ENCODE measurements at regions not wholly inside any gene's neighbourhood (a gene's known extent, or its start where the extent isn't known, plus 50 kb on each side); places are given as distances from the start of the nearest gene placed in this dataset.

DNA sequence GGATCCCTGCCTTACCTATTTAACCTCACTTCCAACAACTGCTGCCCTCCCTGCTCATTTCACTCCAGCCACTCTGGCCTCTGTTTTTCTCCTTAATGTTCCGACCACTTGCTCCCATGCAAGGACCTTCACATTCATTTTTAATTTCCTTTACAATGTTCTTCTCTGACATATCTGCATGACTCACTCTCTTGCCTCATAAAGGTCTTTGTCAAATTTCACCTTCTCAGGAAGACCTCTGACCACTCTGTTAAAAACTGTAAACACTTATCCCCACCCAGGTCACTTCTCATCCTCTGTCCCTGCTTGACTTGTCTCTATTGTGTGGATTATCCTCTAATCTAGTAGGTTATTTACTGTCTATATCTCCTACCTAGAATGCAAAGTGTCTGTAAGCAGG is 751.2 kb downstream of the BRINP1 start:
- no peaks in the 10 kb centered on the region for H3K36me3 ChIP-seq (ENCODE audit: control insufficient read depth in 2 of 3, insufficient read depth in 3 of 3, low read length in 3 of 3)
- H3K9ac ChIP-seq (ENCODE audit: low read length in 3 of 3) = no peak overlapping the region
- FAIRE-seq (no peak), DNase-seq (no peak)
- H3K9me3 ChIP-seq (ENCODE audit: control insufficient read depth in 2 of 3, insufficient read depth in 1 of 3, low read length in 3 of 3) = no peaks in the 10 kb centered on the region
- no peaks in the 10 kb centered on the region for H3K4me1 ChIP-seq (ENCODE audit: control insufficient read depth in 2 of 3, insufficient read depth in 2 of 3, low read depth in 1 of 3, low read length in 3 of 3)
- intact Hi-C loops (cut with DNase I) = no loop called here
- no peak overlapping the region for H3K27ac ChIP-seq (ENCODE audit: low read depth in 2 of 2, low read length in 2 of 2)
- no peaks in the 10 kb centered on the region for H3K27me3 ChIP-seq (ENCODE audit: control insufficient read depth, insufficient read depth, low read length)
- TF ChIP-seq, protein P1, sequence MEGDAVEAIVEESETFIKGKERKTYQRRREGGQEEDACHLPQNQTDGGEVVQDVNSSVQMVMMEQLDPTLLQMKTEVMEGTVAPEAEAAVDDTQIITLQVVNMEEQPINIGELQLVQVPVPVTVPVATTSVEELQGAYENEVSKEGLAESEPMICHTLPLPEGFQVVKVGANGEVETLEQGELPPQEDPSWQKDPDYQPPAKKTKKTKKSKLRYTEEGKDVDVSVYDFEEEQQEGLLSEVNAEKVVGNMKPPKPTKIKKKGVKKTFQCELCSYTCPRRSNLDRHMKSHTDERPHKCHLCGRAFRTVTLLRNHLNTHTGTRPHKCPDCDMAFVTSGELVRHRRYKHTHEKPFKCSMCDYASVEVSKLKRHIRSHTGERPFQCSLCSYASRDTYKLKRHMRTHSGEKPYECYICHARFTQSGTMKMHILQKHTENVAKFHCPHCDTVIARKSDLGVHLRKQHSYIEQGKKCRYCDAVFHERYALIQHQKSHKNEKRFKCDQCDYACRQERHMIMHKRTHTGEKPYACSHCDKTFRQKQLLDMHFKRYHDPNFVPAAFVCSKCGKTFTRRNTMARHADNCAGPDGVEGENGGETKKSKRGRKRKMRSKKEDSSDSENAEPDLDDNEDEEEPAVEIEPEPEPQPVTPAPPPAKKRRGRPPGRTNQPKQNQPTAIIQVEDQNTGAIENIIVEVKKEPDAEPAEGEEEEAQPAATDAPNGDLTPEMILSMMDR (IDR thresholded peaks at IDR 0.05; ENCODE audit: borderline replicate concordance, extremely low read depth, insufficient read depth) = no peak
- H3K4me3 ChIP-seq (ENCODE audit: low read length in 3 of 3) = no peak overlapping the region

DNA sequence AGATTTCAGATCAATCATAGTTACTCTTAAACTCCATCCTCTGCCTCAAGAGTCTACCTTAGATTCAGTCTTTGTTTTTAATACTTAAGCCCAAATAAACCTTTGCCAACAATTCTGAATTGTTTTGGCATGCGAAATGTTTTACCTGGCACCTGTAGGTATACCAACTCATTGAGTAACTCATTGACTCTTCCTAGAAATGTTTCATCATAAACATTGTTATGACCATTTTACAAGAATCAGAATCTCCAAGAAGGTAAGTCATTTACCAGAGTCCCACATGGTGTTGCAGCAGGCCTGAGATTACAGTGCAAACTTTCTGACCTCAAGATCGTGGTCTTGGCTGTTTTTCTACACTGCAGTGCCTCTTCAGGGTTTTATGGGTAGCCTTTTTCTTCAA is 750.4 kb downstream of the BRINP1 start:
- TF ChIP-seq, protein P1 (IDR thresholded peaks at IDR 0.05; ENCODE audit: borderline replicate concordance, extremely low read depth, insufficient read depth) = no peak
- no peak for DNase-seq
- H3K27ac ChIP-seq (ENCODE audit: low read depth in 2 of 2, low read length in 2 of 2) = no peak overlapping the region
- no peak for FAIRE-seq
- no peaks in the 10 kb centered on the region for H3K36me3 ChIP-seq (ENCODE audit: control insufficient read depth in 2 of 3, insufficient read depth in 3 of 3, low read length in 3 of 3)
- H3K4me3 ChIP-seq (ENCODE audit: low read length in 3 of 3) = no peak overlapping the region
- no peak overlapping the region for H3K9ac ChIP-seq (ENCODE audit: low read length in 3 of 3)
- no peaks in the 10 kb centered on the region for H3K27me3 ChIP-seq (ENCODE audit: control insufficient read depth, insufficient read depth, low read length)
- no peaks in the 10 kb centered on the region for H3K4me1 ChIP-seq (ENCODE audit: control insufficient read depth in 2 of 3, insufficient read depth in 2 of 3, low read depth in 1 of 3, low read length in 3 of 3)
- intact Hi-C loops (cut with DNase I) = no loop called here
- no peaks in the 10 kb centered on the region for H3K9me3 ChIP-seq (ENCODE audit: control insufficient read depth in 2 of 3, insufficient read depth in 1 of 3, low read length in 3 of 3)

DNA sequence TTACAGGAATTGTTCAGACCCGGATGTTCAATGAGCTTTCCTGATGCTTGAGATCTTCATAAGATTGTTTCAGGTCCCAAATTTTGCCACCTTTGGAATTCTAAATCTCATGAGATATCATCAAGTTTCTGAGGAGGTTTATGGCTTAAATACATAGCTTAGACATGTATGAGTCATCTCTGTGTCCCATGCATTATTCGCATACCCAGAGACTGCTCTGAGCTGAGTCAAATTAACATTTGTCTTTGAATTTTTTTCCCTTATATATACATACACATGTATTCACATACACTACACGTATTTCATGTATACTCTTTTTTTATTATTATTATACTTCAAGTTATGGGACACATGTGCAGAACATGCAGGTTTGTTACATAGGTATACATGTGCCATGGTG is 744.6 kb downstream of the BRINP1 start:
- no peaks in the 10 kb centered on the region for H3K4me1 ChIP-seq (ENCODE audit: control insufficient read depth in 2 of 3, insufficient read depth in 2 of 3, low read depth in 1 of 3, low read length in 3 of 3)
- H3K9me3 ChIP-seq (ENCODE audit: control insufficient read depth in 2 of 3, insufficient read depth in 1 of 3, low read length in 3 of 3) = no peaks in the 10 kb centered on the region
- H3K4me3 ChIP-seq (ENCODE audit: low read length in 3 of 3) = no peak overlapping the region
- TF ChIP-seq, protein P1 (IDR thresholded peaks at IDR 0.05; ENCODE audit: borderline replicate concordance, extremely low read depth, insufficient read depth) = no peak
- FAIRE-seq = no peak
- no peak overlapping the region for H3K27ac ChIP-seq (ENCODE audit: low read depth in 2 of 2, low read length in 2 of 2)
- DNase-seq = no peak
- no peaks in the 10 kb centered on the region for H3K36me3 ChIP-seq (ENCODE audit: control insufficient read depth in 2 of 3, insufficient read depth in 3 of 3, low read length in 3 of 3)
- no peak overlapping the region for H3K9ac ChIP-seq (ENCODE audit: low read length in 3 of 3)
- no peaks in the 10 kb centered on the region for H3K27me3 ChIP-seq (ENCODE audit: control insufficient read depth, insufficient read depth, low read length)
- intact Hi-C loops (cut with DNase I) = no loop called here

DNA sequence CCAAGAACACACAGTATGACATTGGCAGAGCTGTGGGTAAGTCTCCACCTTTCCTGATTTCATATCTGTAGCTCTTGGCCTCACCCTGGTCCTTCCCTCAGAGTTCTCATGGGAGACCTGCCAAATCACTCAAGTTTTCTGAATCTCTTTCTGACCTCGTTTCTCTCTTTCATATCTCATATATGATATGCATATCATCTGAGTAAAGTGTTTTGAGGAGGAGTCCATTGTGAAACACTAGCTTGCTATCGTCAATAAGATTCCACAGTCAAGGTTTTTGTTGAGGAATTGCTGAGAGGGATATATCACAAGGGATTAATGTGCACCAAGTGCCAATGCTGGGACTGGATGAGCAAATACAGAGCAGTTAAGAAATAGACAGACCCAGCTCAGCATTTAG is 739.2 kb downstream of the BRINP1 start:
- H3K27ac ChIP-seq (ENCODE audit: low read depth in 2 of 2, low read length in 2 of 2) = no peak overlapping the region
- FAIRE-seq = no peak

More for the DNA sequence above, 739.2 kb downstream of the BRINP1 start:
- H3K27me3 ChIP-seq (ENCODE audit: control insufficient read depth, insufficient read depth, low read length) = no peaks in the 10 kb centered on the region
- H3K4me1 ChIP-seq (ENCODE audit: control insufficient read depth in 2 of 3, insufficient read depth in 2 of 3, low read depth in 1 of 3, low read length in 3 of 3) = no peaks in the 10 kb centered on the region
- no peak for DNase-seq
- intact Hi-C loops (cut with DNase I) = no loop called here
- no peaks in the 10 kb centered on the region for H3K36me3 ChIP-seq (ENCODE audit: control insufficient read depth in 2 of 3, insufficient read depth in 3 of 3, low read length in 3 of 3)
- peaks cover 0 to 4% (median 0%) of the 10 kb centered on the region in 3 donors for H3K9me3 ChIP-seq (ENCODE audit: control insufficient read depth in 2 of 3, insufficient read depth in 1 of 3, low read length in 3 of 3)
- no peak overlapping the region for H3K4me3 ChIP-seq (ENCODE audit: low read length in 3 of 3)
- TF ChIP-seq, protein P1 (IDR thresholded peaks at IDR 0.05; ENCODE audit: borderline replicate concordance, extremely low read depth, insufficient read depth) = no peak
- H3K9ac ChIP-seq (ENCODE audit: low read length in 3 of 3) = no peak overlapping the region
